HEK293 (cell line): ENCODE measurements at regions not wholly inside any gene's neighbourhood (a gene's known extent, or its start where the extent isn't known, plus 50 kb on each side); places are given as distances from the start of the nearest gene placed in this dataset.
A peak's percentile ranks its signal among the peaks of the same experiment; 100 is the strongest.

ENCODE experiments used
- FEZF1 ChIP-seq: fragments of 450-650 bp; formaldehyde crosslinking; IDR thresholded peaks from 2 replicates; pipeline ENCODE4 v1.5.1; 2016; ENCODE audit warnings: missing biosample characterization, missing genetic modification characterization
- GFI1B ChIP-seq: fragments of 450-650 bp; formaldehyde crosslinking; IDR thresholded peaks from 2 replicates; pipeline ENCODE4 v1.5.1; 2016; ENCODE audit warnings: missing biosample characterization, missing genetic modification characterization
- KLF8 ChIP-seq: fragments of 450-650 bp; formaldehyde crosslinking; IDR thresholded peaks from 2 replicates; pipeline ENCODE4 v1.5.1; 2016; ENCODE audit warnings: missing biosample characterization, missing genetic modification characterization
- MZF1 ChIP-seq: fragments of 450-650 bp; formaldehyde crosslinking; IDR thresholded peaks from 2 replicates; pipeline ENCODE4 v1.5.1; 2017; ENCODE audit warnings: missing biosample characterization, missing genetic modification characterization, borderline replicate concordance
- OVOL3 ChIP-seq: fragments of 450-650 bp; formaldehyde crosslinking; IDR thresholded peaks from 2 replicates; pipeline ENCODE4 v1.5.1; 2016; ENCODE audit warnings: missing biosample characterization, missing genetic modification characterization
- PRDM1 ChIP-seq: fragments of 450-650 bp; formaldehyde crosslinking; IDR thresholded peaks from 2 replicates; pipeline ENCODE4; 2016; ENCODE audit warnings: missing biosample characterization, missing genetic modification characterization
- SP3 ChIP-seq: fragments of 450-650 bp; formaldehyde crosslinking; IDR thresholded peaks from 2 replicates; pipeline ENCODE4 v1.5.1; 2016; ENCODE audit warnings: missing biosample characterization, missing genetic modification characterization
- ZBTB17 ChIP-seq: fragments of 450-650 bp; formaldehyde crosslinking; IDR thresholded peaks from 2 replicates; pipeline ENCODE4 v1.5.1; 2016; ENCODE audit warnings: missing biosample characterization, missing genetic modification characterization
- ZBTB8A ChIP-seq: fragments of 450-650 bp; formaldehyde crosslinking; IDR thresholded peaks from 2 replicates; pipeline ENCODE4 v1.5.1; 2016; ENCODE audit warnings: missing biosample characterization, missing genetic modification characterization
- ZEB2 ChIP-seq: fragments of 450-650 bp; formaldehyde crosslinking; IDR thresholded peaks from 2 replicates; pipeline ENCODE4 v1.5.1; 2016; ENCODE audit warnings: missing biosample characterization, missing genetic modification characterization
- ZFP69B ChIP-seq: fragments of 450-650 bp; formaldehyde crosslinking; IDR thresholded peaks from 2 replicates; pipeline ENCODE4 v1.5.1; 2016; ENCODE audit warnings: missing biosample characterization, missing genetic modification characterization
- ZNF10 ChIP-seq: fragments of 450-650 bp; formaldehyde crosslinking; IDR thresholded peaks from 2 replicates; pipeline ENCODE4 v1.5.1; 2017; ENCODE audit warnings: missing biosample characterization, missing genetic modification characterization
- ZNF18 ChIP-seq: fragments of 450-650 bp; formaldehyde crosslinking; IDR thresholded peaks from 2 replicates; pipeline ENCODE4 v1.5.1; 2016; ENCODE audit warnings: missing biosample characterization, missing genetic modification characterization
- ZNF266 ChIP-seq: fragments of 450-650 bp; formaldehyde crosslinking; IDR thresholded peaks from 2 replicates; pipeline ENCODE4 v1.5.1; 2016; ENCODE audit warnings: missing biosample characterization, missing genetic modification characterization, low read depth
- ZNF37A ChIP-seq: fragments of 450-650 bp; IDR thresholded peaks from 2 replicates; pipeline ENCODE4 v1.5.1; 2018; ENCODE audit warnings: missing biosample characterization, missing genetic modification characterization
- ZNF610 ChIP-seq: fragments of 450-650 bp; formaldehyde crosslinking; IDR thresholded peaks from 2 replicates; pipeline ENCODE4 v1.5.1; 2016; ENCODE audit warnings: missing biosample characterization, missing genetic modification characterization, borderline replicate concordance
- ZNF623 ChIP-seq: fragments of 450-650 bp; formaldehyde crosslinking; IDR thresholded peaks from 2 replicates; pipeline ENCODE4 v1.5.1; 2016; ENCODE audit warnings: missing biosample characterization, missing genetic modification characterization
- ZNF843 ChIP-seq: fragments of 450-650 bp; formaldehyde crosslinking; IDR thresholded peaks from 2 replicates; pipeline ENCODE4 v1.5.1; 2016; ENCODE audit warnings: missing biosample characterization, missing genetic modification characterization
- TF ChIP-seq, protein P1 (sequence below): fragments of 450-650 bp; formaldehyde crosslinking; IDR thresholded peaks from 2 replicates; pipeline ENCODE4 v1.5.1; 2016; ENCODE audit warnings: missing biosample characterization, missing genetic modification characterization
- TF ChIP-seq, protein P2 (sequence below): fragments of 450-650 bp; formaldehyde crosslinking; IDR thresholded peaks from 2 replicates; pipeline ENCODE4 v1.5.1; 2016; ENCODE audit warnings: missing biosample characterization, missing genetic modification characterization
- TF ChIP-seq, protein P3 (sequence below): fragments of 450-650 bp; formaldehyde crosslinking; IDR thresholded peaks from 2 replicates; pipeline ENCODE4 v1.5.1; 2016; ENCODE audit warnings: missing biosample characterization, missing genetic modification characterization, borderline replicate concordance
- TF ChIP-seq, protein P4 (sequence below): fragments of 450-650 bp; formaldehyde crosslinking; IDR thresholded peaks from 2 replicates; pipeline ENCODE4 v1.5.1; 2016; ENCODE audit warnings: missing biosample characterization, missing genetic modification characterization
- TF ChIP-seq, protein P5 (sequence below): fragments of 450-650 bp; formaldehyde crosslinking; IDR thresholded peaks from 2 replicates; pipeline ENCODE4 v1.5.1; 2016; ENCODE audit warnings: missing biosample characterization, missing genetic modification characterization

- no peak for TF ChIP-seq SP3 (tag by site-specific recombination)
- TF ChIP-seq, protein P1, sequence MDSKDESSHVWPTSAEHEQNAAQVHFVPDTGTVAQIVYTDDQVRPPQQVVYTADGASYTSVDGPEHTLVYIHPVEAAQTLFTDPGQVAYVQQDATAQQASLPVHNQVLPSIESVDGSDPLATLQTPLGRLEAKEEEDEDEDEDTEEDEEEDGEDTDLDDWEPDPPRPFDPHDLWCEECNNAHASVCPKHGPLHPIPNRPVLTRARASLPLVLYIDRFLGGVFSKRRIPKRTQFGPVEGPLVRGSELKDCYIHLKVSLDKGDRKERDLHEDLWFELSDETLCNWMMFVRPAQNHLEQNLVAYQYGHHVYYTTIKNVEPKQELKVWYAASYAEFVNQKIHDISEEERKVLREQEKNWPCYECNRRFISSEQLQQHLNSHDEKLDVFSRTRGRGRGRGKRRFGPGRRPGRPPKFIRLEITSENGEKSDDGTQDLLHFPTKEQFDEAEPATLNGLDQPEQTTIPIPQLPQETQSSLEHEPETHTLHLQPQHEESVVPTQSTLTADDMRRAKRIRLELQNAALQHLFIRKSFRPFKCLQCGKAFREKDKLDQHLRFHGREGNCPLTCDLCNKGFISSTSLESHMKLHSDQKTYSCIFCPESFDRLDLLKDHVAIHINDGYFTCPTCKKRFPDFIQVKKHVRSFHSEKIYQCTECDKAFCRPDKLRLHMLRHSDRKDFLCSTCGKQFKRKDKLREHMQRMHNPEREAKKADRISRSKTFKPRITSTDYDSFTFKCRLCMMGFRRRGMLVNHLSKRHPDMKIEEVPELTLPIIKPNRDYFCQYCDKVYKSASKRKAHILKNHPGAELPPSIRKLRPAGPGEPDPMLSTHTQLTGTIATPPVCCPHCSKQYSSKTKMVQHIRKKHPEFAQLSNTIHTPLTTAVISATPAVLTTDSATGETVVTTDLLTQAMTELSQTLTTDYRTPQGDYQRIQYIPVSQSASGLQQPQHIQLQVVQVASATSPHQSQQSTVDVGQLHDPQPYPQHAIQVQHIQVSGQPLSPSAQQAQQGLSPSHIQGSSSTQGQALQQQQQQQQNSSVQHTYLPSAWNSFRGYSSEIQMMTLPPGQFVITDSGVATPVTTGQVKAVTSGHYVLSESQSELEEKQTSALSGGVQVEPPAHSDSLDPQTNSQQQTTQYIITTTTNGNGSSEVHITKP: peak; percentile 39; the same call in 1 of the 2 replicates
- no peak for TF ChIP-seq ZBTB8A (tag by site-specific recombination)
- TF ChIP-seq ZEB2: peak; percentile 83
- TF ChIP-seq, protein P2, sequence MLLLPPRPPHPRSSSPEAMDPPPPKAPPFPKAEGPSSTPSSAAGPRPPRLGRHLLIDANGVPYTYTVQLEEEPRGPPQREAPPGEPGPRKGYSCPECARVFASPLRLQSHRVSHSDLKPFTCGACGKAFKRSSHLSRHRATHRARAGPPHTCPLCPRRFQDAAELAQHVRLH (tag by site-specific recombination): 0 out of 2 replicates have a peak, but pooled peaks have one; percentile 23
- peak; percentile 69 for TF ChIP-seq ZBTB17
- TF ChIP-seq KLF8: peak; percentile 33; the same call in 1 of the 2 replicates
- peak; percentile 77 for TF ChIP-seq ZNF610
- TF ChIP-seq ZFP69B (tag by site-specific recombination): 0 out of 2 replicates have a peak, but pooled peaks have one; percentile 22
- TF ChIP-seq ZNF37A (tag by site-specific recombination): 0 out of 2 replicates have a peak, but pooled peaks have one; percentile 52
- TF ChIP-seq ZNF18 (tag by site-specific recombination): no peak
- TF ChIP-seq ZNF266 (tag by site-specific recombination): no peak
- TF ChIP-seq GFI1B (tag by site-specific recombination): peak; percentile 66
- TF ChIP-seq PRDM1 (tag by site-specific recombination): no peak
- TF ChIP-seq, protein P3, sequence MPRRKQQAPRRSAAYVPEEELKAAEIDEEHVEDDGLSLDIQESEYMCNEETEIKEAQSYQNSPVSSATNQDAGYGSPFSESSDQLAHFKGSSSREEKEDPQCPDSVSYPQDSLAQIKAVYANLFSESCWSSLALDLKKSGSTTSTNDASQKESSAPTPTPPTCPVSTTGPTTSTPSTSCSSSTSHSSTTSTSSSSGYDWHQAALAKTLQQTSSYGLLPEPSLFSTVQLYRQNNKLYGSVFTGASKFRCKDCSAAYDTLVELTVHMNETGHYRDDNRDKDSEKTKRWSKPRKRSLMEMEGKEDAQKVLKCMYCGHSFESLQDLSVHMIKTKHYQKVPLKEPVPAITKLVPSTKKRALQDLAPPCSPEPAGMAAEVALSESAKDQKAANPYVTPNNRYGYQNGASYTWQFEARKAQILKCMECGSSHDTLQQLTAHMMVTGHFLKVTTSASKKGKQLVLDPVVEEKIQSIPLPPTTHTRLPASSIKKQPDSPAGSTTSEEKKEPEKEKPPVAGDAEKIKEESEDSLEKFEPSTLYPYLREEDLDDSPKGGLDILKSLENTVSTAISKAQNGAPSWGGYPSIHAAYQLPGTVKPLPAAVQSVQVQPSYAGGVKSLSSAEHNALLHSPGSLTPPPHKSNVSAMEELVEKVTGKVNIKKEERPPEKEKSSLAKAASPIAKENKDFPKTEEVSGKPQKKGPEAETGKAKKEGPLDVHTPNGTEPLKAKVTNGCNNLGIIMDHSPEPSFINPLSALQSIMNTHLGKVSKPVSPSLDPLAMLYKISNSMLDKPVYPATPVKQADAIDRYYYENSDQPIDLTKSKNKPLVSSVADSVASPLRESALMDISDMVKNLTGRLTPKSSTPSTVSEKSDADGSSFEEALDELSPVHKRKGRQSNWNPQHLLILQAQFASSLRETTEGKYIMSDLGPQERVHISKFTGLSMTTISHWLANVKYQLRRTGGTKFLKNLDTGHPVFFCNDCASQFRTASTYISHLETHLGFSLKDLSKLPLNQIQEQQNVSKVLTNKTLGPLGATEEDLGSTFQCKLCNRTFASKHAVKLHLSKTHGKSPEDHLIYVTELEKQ (tag by site-specific recombination): peak; percentile 29; the same call in 1 of the 2 replicates
- TF ChIP-seq OVOL3: 0 out of 2 replicates have a peak, but pooled peaks have one; percentile 65
- peak; percentile 73 for TF ChIP-seq ZNF843
- TF ChIP-seq, protein P4, sequence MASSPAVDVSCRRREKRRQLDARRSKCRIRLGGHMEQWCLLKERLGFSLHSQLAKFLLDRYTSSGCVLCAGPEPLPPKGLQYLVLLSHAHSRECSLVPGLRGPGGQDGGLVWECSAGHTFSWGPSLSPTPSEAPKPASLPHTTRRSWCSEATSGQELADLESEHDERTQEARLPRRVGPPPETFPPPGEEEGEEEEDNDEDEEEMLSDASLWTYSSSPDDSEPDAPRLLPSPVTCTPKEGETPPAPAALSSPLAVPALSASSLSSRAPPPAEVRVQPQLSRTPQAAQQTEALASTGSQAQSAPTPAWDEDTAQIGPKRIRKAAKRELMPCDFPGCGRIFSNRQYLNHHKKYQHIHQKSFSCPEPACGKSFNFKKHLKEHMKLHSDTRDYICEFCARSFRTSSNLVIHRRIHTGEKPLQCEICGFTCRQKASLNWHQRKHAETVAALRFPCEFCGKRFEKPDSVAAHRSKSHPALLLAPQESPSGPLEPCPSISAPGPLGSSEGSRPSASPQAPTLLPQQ (tag by site-specific recombination): peak; percentile 48; the same call in 1 of the 2 replicates
- TF ChIP-seq MZF1: peak; percentile 94
- no peak for TF ChIP-seq ZNF10 (tag by site-specific recombination)
- peak; percentile 63 for TF ChIP-seq FEZF1
- TF ChIP-seq, protein P5, sequence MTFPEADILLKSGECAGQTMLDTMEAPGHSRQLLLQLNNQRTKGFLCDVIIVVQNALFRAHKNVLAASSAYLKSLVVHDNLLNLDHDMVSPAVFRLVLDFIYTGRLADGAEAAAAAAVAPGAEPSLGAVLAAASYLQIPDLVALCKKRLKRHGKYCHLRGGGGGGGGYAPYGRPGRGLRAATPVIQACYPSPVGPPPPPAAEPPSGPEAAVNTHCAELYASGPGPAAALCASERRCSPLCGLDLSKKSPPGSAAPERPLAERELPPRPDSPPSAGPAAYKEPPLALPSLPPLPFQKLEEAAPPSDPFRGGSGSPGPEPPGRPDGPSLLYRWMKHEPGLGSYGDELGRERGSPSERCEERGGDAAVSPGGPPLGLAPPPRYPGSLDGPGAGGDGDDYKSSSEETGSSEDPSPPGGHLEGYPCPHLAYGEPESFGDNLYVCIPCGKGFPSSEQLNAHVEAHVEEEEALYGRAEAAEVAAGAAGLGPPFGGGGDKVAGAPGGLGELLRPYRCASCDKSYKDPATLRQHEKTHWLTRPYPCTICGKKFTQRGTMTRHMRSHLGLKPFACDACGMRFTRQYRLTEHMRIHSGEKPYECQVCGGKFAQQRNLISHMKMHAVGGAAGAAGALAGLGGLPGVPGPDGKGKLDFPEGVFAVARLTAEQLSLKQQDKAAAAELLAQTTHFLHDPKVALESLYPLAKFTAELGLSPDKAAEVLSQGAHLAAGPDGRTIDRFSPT (tag by site-specific recombination): peak; percentile 36; the same call in 1 of the 2 replicates
- no peak for TF ChIP-seq ZNF623 (tag by site-specific recombination)
Measured at GRCh38 chr6:149235130-149235561, 82.4 kb upstream of the TAB2 start (continued).
